Stimulated activated CD8-positive, alpha-beta memory T cell treated with anti-CD3 and anti-CD28 coated beads, Interleukin-12 subunit alpha, Interleukin-12 subunit beta, amount 100 ng/mL, for 24 hours (primary cell): ENCODE measurements at regions not wholly inside any gene's neighbourhood (a gene's known extent, or its start where the extent isn't known, plus 50 kb on each side); places are given as distances from the start of the nearest gene placed in this dataset.
"Not testable (repeated sequence)": the region's sequence is repeated elsewhere in the genome, so short reads cannot be mapped to it uniquely, and the experiment has no call there.

Experiments
- DNase-seq: peaks from one replicate; pipeline ENCODE4 v3.0.0-alpha.2; 2020; ENCODE audit errors: extremely low read depth

GRCh38 chr9:15113288-15113687 lies 193.7 kb downstream of the TTC39B start:
- DNase-seq = no peak

GRCh38 chr9:15111071-15111470 lies 195.9 kb downstream of the TTC39B start:
- DNase-seq = no peak

- no peak for DNase-seq
These were observed 194.7 kb upstream of the FREM1 start for GRCh38 chr9:15104826-15105420.

GRCh38 chr9:15103290-15103689 lies 193.1 kb upstream of the FREM1 start:
- no peak for DNase-seq

GRCh38 chr9:15101095-15101494 lies 190.9 kb upstream of the FREM1 start:
- DNase-seq = no peak

GRCh38 chr9:15100571-15100970 lies 190.3 kb upstream of the FREM1 start:
- DNase-seq = no peak

- no peak for DNase-seq
These were observed 186.7 kb upstream of the FREM1 start for GRCh38 chr9:15096972-15097371.

GRCh38 chr9:15086778-15087324 lies 176.6 kb upstream of the FREM1 start:
- DNase-seq = no peak

- no peak for DNase-seq
These were observed 176.0 kb upstream of the FREM1 start for GRCh38 chr9:15086156-15086763.

- DNase-seq = no peak
These were observed 171.0 kb upstream of the FREM1 start for GRCh38 chr9:15081021-15081753.

- no peak for DNase-seq
These were observed 170.2 kb upstream of the FREM1 start for GRCh38 chr9:15080401-15080800.

- DNase-seq = no peak
These were observed 169.8 kb upstream of the FREM1 start for GRCh38 chr9:15079989-15080388.

GRCh38 chr9:15077946-15078729 lies 167.9 kb upstream of the FREM1 start:
- DNase-seq = no peak

GRCh38 chr9:15073620-15074019 lies 163.4 kb upstream of the FREM1 start:
- no peak for DNase-seq

GRCh38 chr9:15070716-15071115 lies 160.5 kb upstream of the FREM1 start:
- DNase-seq = no peak

GRCh38 chr9:15069106-15069505 lies 158.9 kb upstream of the FREM1 start:
- no peak for DNase-seq

- no peak for DNase-seq
These were observed 158.0 kb upstream of the FREM1 start for GRCh38 chr9:15068261-15068660.

- no peak for DNase-seq
These were observed 148.8 kb upstream of the FREM1 start for GRCh38 chr9:15059003-15059402.

GRCh38 chr9:15058236-15058635 lies 148.0 kb upstream of the FREM1 start:
- no peak for DNase-seq

GRCh38 chr9:15055284-15055683 lies 145.1 kb upstream of the FREM1 start:
- DNase-seq = not testable (repeated sequence)

GRCh38 chr9:15048772-15049171 lies 138.5 kb upstream of the FREM1 start:
- no peak for DNase-seq

GRCh38 chr9:15047028-15047551 lies 136.9 kb upstream of the FREM1 start:
- DNase-seq = no peak
